ENCODE measurements at regions not wholly inside any gene's neighbourhood (a gene's known extent, or its start where the extent isn't known, plus 50 kb on each side); places are given as distances from the start of the nearest gene placed in this dataset.

DNA sequence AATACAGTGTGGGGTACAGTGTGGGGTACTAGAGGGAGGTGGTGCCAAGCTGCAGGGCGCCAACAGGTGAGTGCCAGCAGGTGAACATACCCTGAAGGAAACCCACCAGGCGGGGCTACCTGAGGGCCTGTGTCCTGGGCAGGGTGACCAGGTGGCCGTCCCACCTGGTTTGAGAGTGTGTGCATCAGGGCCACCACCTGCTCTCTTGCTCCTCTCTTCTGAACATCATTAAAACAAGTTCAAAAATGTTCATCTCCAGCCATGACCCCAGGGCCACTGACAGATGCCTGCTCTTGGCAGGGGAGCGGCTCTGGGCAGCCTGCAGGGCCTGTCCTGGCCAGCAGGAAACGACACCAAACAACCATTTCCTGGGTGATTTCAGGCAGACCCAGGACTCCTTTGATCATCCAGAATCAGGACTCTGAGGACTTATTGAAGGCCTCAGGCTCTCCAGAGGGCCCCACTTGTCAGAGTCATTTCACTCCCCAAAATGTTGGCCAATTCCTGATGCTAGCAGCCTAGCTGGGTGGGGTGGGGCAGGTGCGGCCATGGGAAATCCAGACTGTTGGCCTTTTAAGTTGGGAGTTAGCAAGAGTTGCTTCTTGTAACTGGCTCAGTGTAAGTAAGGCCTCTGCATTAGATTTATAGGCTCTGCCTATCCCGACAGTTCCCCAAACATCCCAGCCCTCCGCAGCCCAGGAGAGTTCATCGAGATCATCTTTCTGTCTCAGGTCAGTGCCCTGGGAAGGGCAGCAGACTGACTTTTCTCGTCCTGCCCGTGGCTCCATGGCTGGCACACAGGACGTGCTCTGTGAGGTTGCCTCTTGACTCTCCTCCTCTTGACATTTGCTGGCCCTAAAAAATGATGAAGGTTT, 111.5 kb upstream of the ZNF236 start (continued):
- TF ChIP-seq, protein P1, sequence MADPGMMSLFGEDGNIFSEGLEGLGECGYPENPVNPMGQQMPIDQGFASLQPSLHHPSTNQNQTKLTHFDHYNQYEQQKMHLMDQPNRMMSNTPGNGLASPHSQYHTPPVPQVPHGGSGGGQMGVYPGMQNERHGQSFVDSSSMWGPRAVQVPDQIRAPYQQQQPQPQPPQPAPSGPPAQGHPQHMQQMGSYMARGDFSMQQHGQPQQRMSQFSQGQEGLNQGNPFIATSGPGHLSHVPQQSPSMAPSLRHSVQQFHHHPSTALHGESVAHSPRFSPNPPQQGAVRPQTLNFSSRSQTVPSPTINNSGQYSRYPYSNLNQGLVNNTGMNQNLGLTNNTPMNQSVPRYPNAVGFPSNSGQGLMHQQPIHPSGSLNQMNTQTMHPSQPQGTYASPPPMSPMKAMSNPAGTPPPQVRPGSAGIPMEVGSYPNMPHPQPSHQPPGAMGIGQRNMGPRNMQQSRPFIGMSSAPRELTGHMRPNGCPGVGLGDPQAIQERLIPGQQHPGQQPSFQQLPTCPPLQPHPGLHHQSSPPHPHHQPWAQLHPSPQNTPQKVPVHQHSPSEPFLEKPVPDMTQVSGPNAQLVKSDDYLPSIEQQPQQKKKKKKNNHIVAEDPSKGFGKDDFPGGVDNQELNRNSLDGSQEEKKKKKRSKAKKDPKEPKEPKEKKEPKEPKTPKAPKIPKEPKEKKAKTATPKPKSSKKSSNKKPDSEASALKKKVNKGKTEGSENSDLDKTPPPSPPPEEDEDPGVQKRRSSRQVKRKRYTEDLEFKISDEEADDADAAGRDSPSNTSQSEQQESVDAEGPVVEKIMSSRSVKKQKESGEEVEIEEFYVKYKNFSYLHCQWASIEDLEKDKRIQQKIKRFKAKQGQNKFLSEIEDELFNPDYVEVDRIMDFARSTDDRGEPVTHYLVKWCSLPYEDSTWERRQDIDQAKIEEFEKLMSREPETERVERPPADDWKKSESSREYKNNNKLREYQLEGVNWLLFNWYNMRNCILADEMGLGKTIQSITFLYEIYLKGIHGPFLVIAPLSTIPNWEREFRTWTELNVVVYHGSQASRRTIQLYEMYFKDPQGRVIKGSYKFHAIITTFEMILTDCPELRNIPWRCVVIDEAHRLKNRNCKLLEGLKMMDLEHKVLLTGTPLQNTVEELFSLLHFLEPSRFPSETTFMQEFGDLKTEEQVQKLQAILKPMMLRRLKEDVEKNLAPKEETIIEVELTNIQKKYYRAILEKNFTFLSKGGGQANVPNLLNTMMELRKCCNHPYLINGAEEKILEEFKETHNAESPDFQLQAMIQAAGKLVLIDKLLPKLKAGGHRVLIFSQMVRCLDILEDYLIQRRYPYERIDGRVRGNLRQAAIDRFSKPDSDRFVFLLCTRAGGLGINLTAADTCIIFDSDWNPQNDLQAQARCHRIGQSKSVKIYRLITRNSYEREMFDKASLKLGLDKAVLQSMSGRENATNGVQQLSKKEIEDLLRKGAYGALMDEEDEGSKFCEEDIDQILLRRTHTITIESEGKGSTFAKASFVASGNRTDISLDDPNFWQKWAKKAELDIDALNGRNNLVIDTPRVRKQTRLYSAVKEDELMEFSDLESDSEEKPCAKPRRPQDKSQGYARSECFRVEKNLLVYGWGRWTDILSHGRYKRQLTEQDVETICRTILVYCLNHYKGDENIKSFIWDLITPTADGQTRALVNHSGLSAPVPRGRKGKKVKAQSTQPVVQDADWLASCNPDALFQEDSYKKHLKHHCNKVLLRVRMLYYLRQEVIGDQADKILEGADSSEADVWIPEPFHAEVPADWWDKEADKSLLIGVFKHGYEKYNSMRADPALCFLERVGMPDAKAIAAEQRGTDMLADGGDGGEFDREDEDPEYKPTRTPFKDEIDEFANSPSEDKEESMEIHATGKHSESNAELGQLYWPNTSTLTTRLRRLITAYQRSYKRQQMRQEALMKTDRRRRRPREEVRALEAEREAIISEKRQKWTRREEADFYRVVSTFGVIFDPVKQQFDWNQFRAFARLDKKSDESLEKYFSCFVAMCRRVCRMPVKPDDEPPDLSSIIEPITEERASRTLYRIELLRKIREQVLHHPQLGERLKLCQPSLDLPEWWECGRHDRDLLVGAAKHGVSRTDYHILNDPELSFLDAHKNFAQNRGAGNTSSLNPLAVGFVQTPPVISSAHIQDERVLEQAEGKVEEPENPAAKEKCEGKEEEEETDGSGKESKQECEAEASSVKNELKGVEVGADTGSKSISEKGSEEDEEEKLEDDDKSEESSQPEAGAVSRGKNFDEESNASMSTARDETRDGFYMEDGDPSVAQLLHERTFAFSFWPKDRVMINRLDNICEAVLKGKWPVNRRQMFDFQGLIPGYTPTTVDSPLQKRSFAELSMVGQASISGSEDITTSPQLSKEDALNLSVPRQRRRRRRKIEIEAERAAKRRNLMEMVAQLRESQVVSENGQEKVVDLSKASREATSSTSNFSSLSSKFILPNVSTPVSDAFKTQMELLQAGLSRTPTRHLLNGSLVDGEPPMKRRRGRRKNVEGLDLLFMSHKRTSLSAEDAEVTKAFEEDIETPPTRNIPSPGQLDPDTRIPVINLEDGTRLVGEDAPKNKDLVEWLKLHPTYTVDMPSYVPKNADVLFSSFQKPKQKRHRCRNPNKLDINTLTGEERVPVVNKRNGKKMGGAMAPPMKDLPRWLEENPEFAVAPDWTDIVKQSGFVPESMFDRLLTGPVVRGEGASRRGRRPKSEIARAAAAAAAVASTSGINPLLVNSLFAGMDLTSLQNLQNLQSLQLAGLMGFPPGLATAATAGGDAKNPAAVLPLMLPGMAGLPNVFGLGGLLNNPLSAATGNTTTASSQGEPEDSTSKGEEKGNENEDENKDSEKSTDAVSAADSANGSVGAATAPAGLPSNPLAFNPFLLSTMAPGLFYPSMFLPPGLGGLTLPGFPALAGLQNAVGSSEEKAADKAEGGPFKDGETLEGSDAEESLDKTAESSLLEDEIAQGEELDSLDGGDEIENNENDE (IDR thresholded peaks at IDR 0.05; ENCODE audit: insufficient replicate concordance, low read length), result no peak
- TF ChIP-seq RAD21 (IDR thresholded peaks at IDR 0.05 in 1 of 2, conservative IDR thresholded peaks at IDR 0.05 in 1 of 2; ENCODE audit: low read depth in 2 of 2, low read length in 2 of 2) (no peak), RXRA (IDR thresholded peaks at IDR 0.05; ENCODE audit: insufficient read depth, low read depth, low read length) (no peak)

All from H1 (cell line).